HG02852 (cell line): ENCODE measurements at regions not wholly inside any gene's neighbourhood (a gene's known extent, or its start where the extent isn't known, plus 50 kb on each side); places are given as distances from the start of the nearest gene placed in this dataset.

Experiments used
- ATAC-seq: cut with Tn5 transposase; IDR thresholded peaks from one replicate; pipeline ENCODE4 v1.9.1; 2021; ENCODE audit warnings: mild to moderate bottlenecking, moderate library complexity; ENCODE audit not compliant: unreplicated experiment

GRCh38 chr2:121118951-121119350 lies 166.1 kb downstream of the TFCP2L1 start:
- no peak for ATAC-seq

GRCh38 chr2:121120411-121120810 lies 164.6 kb downstream of the TFCP2L1 start:
- no peak for ATAC-seq

- no peak for ATAC-seq
Observed at GRCh38 chr2:121120991-121121390, 164.0 kb downstream of the TFCP2L1 start.

GRCh38 chr2:121121661-121122060 lies 163.3 kb downstream of the TFCP2L1 start:
- no peak for ATAC-seq

- ATAC-seq, result no peak
Observed at GRCh38 chr2:121123268-121123667, 161.7 kb downstream of the TFCP2L1 start.

- ATAC-seq, result no peak
Observed at GRCh38 chr2:121124330-121124729, 160.7 kb downstream of the TFCP2L1 start.

GRCh38 chr2:121125350-121125749 lies 159.7 kb downstream of the TFCP2L1 start:
- ATAC-seq, result no peak

- no peak for ATAC-seq
Observed at GRCh38 chr2:121128741-121129659, 156.0 kb downstream of the TFCP2L1 start.

GRCh38 chr2:121129692-121130091 lies 155.3 kb downstream of the TFCP2L1 start:
- no peak for ATAC-seq

GRCh38 chr2:121130301-121130850 lies 154.6 kb downstream of the TFCP2L1 start:
- ATAC-seq, result no peak

GRCh38 chr2:121131375-121131774 lies 153.6 kb downstream of the TFCP2L1 start:
- no peak for ATAC-seq

GRCh38 chr2:121132054-121132761 lies 152.8 kb downstream of the TFCP2L1 start:
- no peak for ATAC-seq

- no peak for ATAC-seq
Observed at GRCh38 chr2:121132762-121133107, 152.3 kb downstream of the TFCP2L1 start.

GRCh38 chr2:121133551-121134319 lies 151.3 kb downstream of the TFCP2L1 start:
- ATAC-seq, result no peak

- ATAC-seq, result no peak
Observed at GRCh38 chr2:121134728-121135127, 150.3 kb downstream of the TFCP2L1 start.

- ATAC-seq, result no peak
Observed at GRCh38 chr2:121135168-121135853, 149.7 kb downstream of the TFCP2L1 start.

- no peak for ATAC-seq
Observed at GRCh38 chr2:121136323-121136722, 148.7 kb downstream of the TFCP2L1 start.

GRCh38 chr2:121137571-121137970 lies 147.4 kb downstream of the TFCP2L1 start:
- ATAC-seq, result no peak

- no peak for ATAC-seq
Observed at GRCh38 chr2:121140734-121141133, 144.3 kb downstream of the TFCP2L1 start.

- ATAC-seq, result no peak
Observed at GRCh38 chr2:121142452-121142851, 142.6 kb downstream of the TFCP2L1 start.

- no peak for ATAC-seq
Observed at GRCh38 chr2:121144111-121144510, 140.9 kb downstream of the TFCP2L1 start.
